ENCODE measurements at regions not wholly inside any gene's neighbourhood (a gene's known extent, or its start where the extent isn't known, plus 50 kb on each side); places are given as distances from the start of the nearest gene placed in this dataset.

GRCh38 chr7:16999541-17000267 is 117.9 kb upstream of the AGR3 start:
- TF ChIP-seq FOXA1 (IDR thresholded peaks at IDR 0.05) (no peak), SUZ12 (IDR thresholded peaks at IDR 0.05) (no peak), ARNT (IDR thresholded peaks at IDR 0.05) (no peak), ZNF384 (IDR thresholded peaks at IDR 0.05) (no peak), CTBP1 (IDR thresholded peaks at IDR 0.05; ENCODE audit: borderline replicate concordance) (no peak), BHLHE40 (IDR thresholded peaks at IDR 0.05; ENCODE audit: borderline replicate concordance) (no peak), L3MBTL2 (conservative IDR thresholded peaks at IDR 0.05) (no peak), ELF4 (IDR thresholded peaks at IDR 0.05) (no peak), HDGF (IDR thresholded peaks at IDR 0.05; ENCODE audit: borderline replicate concordance) (no peak), FOXK2 (IDR thresholded peaks at IDR 0.05) (no peak), LEF1 (IDR thresholded peaks at IDR 0.05; ENCODE audit: borderline replicate concordance) (no peak), TARDBP (IDR thresholded peaks at IDR 0.05) (no peak), SP1 (IDR thresholded peaks at IDR 0.05) (no peak), NFRKB (IDR thresholded peaks at IDR 0.05) (no peak), FOXM1 (IDR thresholded peaks at IDR 0.05; ENCODE audit: borderline replicate concordance) (no peak), PKNOX1 (IDR thresholded peaks at IDR 0.05) (no peak)
- DNase-seq (ENCODE audit: extremely low spot score): no peak
- ChIA-PET POLR2A (no interaction called here), CTCF (interaction anchor here (0.6 to 0.9 kb wide), 2 partner anchors 10 to 242 kb away, joined by 3 read pairs; no protein-coding TSS in a partner anchor)

- TF ChIP-seq FOXK2 (IDR thresholded peaks at IDR 0.05) (no peak), BHLHE40 (IDR thresholded peaks at IDR 0.05; ENCODE audit: borderline replicate concordance) (no peak), SUZ12 (IDR thresholded peaks at IDR 0.05) (no peak), TARDBP (IDR thresholded peaks at IDR 0.05) (no peak), FOXA1 (IDR thresholded peaks at IDR 0.05) (no peak), NFRKB (IDR thresholded peaks at IDR 0.05) (no peak), SP1 (IDR thresholded peaks at IDR 0.05) (no peak)
- DNase-seq (ENCODE audit: extremely low spot score): no peak
- POLR2A ChIA-PET: no interaction called here
- CTCF ChIA-PET: no interaction called here
Measured at GRCh38 chr7:17005271-17005670, 123.5 kb upstream of the AGR3 start.

GRCh38 chr7:17007841-17008240 is 126.1 kb upstream of the AGR3 start:
- no peak for TF ChIP-seq CTBP1 (IDR thresholded peaks at IDR 0.05; ENCODE audit: borderline replicate concordance)
- TF ChIP-seq FOXM1 (IDR thresholded peaks at IDR 0.05; ENCODE audit: borderline replicate concordance): no peak
- no peak for TF ChIP-seq ARNT (IDR thresholded peaks at IDR 0.05)
- no peak for TF ChIP-seq L3MBTL2 (conservative IDR thresholded peaks at IDR 0.05)
- no peak for TF ChIP-seq FOXA1 (IDR thresholded peaks at IDR 0.05)
- no peak for TF ChIP-seq SP1 (IDR thresholded peaks at IDR 0.05)
- no peak for TF ChIP-seq TARDBP (IDR thresholded peaks at IDR 0.05)
- TF ChIP-seq NFRKB (IDR thresholded peaks at IDR 0.05): no peak
- no peak for TF ChIP-seq LEF1 (IDR thresholded peaks at IDR 0.05; ENCODE audit: borderline replicate concordance)
- no peak for TF ChIP-seq PKNOX1 (IDR thresholded peaks at IDR 0.05)
- TF ChIP-seq HDGF (IDR thresholded peaks at IDR 0.05; ENCODE audit: borderline replicate concordance): no peak
- no peak for TF ChIP-seq FOXK2 (IDR thresholded peaks at IDR 0.05)
- TF ChIP-seq ZNF384 (IDR thresholded peaks at IDR 0.05): no peak
- ChIA-PET CTCF (interaction anchor here (0.8 kb wide), 1 partner anchor 220 kb away, joined by 5 read pairs; no protein-coding TSS in a partner anchor), POLR2A (no interaction called here)
- DNase-seq (ENCODE audit: extremely low spot score): no peak

GRCh38 chr7:17009007-17009719 is 127.4 kb upstream of the AGR3 start:
- no peak for DNase-seq (ENCODE audit: extremely low spot score)
- TF ChIP-seq LEF1 (IDR thresholded peaks at IDR 0.05; ENCODE audit: borderline replicate concordance) (no peak), ARNT (IDR thresholded peaks at IDR 0.05) (no peak), HDGF (IDR thresholded peaks at IDR 0.05; ENCODE audit: borderline replicate concordance) (no peak), FOXK2 (IDR thresholded peaks at IDR 0.05) (no peak), ELF4 (IDR thresholded peaks at IDR 0.05) (no peak), ZNF384 (IDR thresholded peaks at IDR 0.05) (no peak), L3MBTL2 (conservative IDR thresholded peaks at IDR 0.05) (no peak), SUZ12 (IDR thresholded peaks at IDR 0.05) (no peak)
- POLR2A ChIA-PET: no interaction called here
- CTCF ChIA-PET: interaction anchor here (0.6 to 0.8 kb wide), 4 partner anchors 9 to 248 kb away, joined by 3 to 5 read pairs (median 4); no protein-coding TSS in a partner anchor

- POLR2A ChIA-PET: no interaction called here
- no peak for TF ChIP-seq BHLHE40 (IDR thresholded peaks at IDR 0.05; ENCODE audit: borderline replicate concordance)
- TF ChIP-seq ARNT (IDR thresholded peaks at IDR 0.05): no peak
- no peak for TF ChIP-seq PKNOX1 (IDR thresholded peaks at IDR 0.05)
- TF ChIP-seq L3MBTL2 (conservative IDR thresholded peaks at IDR 0.05): no peak
- no peak for TF ChIP-seq CTBP1 (IDR thresholded peaks at IDR 0.05; ENCODE audit: borderline replicate concordance)
- TF ChIP-seq FOXA1 (IDR thresholded peaks at IDR 0.05): no peak
- TF ChIP-seq FOXM1 (IDR thresholded peaks at IDR 0.05; ENCODE audit: borderline replicate concordance): no peak
- no peak for TF ChIP-seq HDGF (IDR thresholded peaks at IDR 0.05; ENCODE audit: borderline replicate concordance)
- no peak for TF ChIP-seq ELF4 (IDR thresholded peaks at IDR 0.05)
- TF ChIP-seq NFRKB (IDR thresholded peaks at IDR 0.05): no peak
- no peak for TF ChIP-seq SP1 (IDR thresholded peaks at IDR 0.05)
- TF ChIP-seq LEF1 (IDR thresholded peaks at IDR 0.05; ENCODE audit: borderline replicate concordance): no peak
- TF ChIP-seq SUZ12 (IDR thresholded peaks at IDR 0.05): no peak
Measured at GRCh38 chr7:17009933-17010332, 128.2 kb upstream of the AGR3 start.

More at GRCh38 chr7:17009933-17010332, 128.2 kb upstream of the AGR3 start:
- DNase-seq (ENCODE audit: extremely low spot score): no peak
- CTCF ChIA-PET: no interaction called here
